Aorta (tissue), 5 donors: ENCODE measurements at regions not wholly inside any gene's neighbourhood (a gene's known extent, or its start where the extent isn't known, plus 50 kb on each side); places are given as distances from the start of the nearest gene placed in this dataset.

Experiments used
- ATAC-seq: fragments of 200-7000 bp; cut with Tn5 transposase; one replicate; pipeline ENCODE4 v1.9.1; 2022; ENCODE audit warnings: moderate library complexity; ENCODE audit not compliant: low FRiP score
- DNase-seq, 2 donors: peaks; one replicate each; pipeline ENCODE4 v3.0.0-alpha.2; 2020
- H3K27ac ChIP-seq, 2 donors: one replicate each; pipeline ENCODE4 v1.5.1; 2013; ENCODE audit warnings: low read length in 2 of 2, mild to moderate bottlenecking in 2 of 2, moderate library complexity in 2 of 2, control low read depth in 1 of 2, inconsistent platforms in 1 of 2, low read depth in 1 of 2
- H3K27me3 ChIP-seq, 2 donors: one replicate each; pipeline ENCODE4 v1.6.1; 2013; ENCODE audit warnings: control low read depth in 1 of 2, low read length in 1 of 2, mild to moderate bottlenecking in 1 of 2, moderate library complexity in 1 of 2; ENCODE audit not compliant: insufficient read depth in 2 of 2, control insufficient read depth in 1 of 2
- H3K36me3 ChIP-seq, 2 donors: one replicate each; pipeline ENCODE4 v1.6.1; 2013; ENCODE audit warnings: control low read depth in 1 of 2, low read length in 1 of 2, mild to moderate bottlenecking in 1 of 2; ENCODE audit not compliant: insufficient read depth in 2 of 2, control insufficient read depth in 1 of 2
- H3K4me1 ChIP-seq, 2 donors: one replicate each; pipeline ENCODE4 v1.6.1; 2013; ENCODE audit warnings: low read length in 2 of 2, control low read depth in 1 of 2, mild to moderate bottlenecking in 1 of 2, moderate library complexity in 1 of 2; ENCODE audit not compliant: insufficient read depth in 2 of 2, control insufficient read depth in 1 of 2
- H3K4me3 ChIP-seq, 2 donors: one replicate each; pipeline ENCODE4 v1.5.1; 2013; ENCODE audit warnings: low read length in 2 of 2, control low read depth in 1 of 2, mild to moderate bottlenecking in 1 of 2
- H3K9me3 ChIP-seq: one replicate; pipeline ENCODE4 v1.6.1; 2013; ENCODE audit warnings: mild to moderate bottlenecking, low read length; ENCODE audit not compliant: control insufficient read depth
- WGBS, 2 donors: extraction: QIAGEN DNeasy Blood & Tissue Kit; methylation state at CpG; one replicate each; pipeline ENCODE4 v1.1.7; 2013; 5-methylcytosine and 5-hydroxymethylcytosine counted together
- intact Hi-C, 2 donors: fragments of 100-400 bp; cut with DNase I; formaldehyde crosslinking; loops; one replicate each; pipeline versions ENCODE4 v1.14.2 to v1.15.0; 2022
- donor health status: healthy with polysubstance abuse.
- donor health status: Bipolar disorder and iron deficiency.
- donor health status: DM: no; HTN: no; CAD: no.
- donor health status: DM: no; HTN: no; CAD: no.
- donor health status: DM: yes; HTN: yes; CAD: no.

DNA sequence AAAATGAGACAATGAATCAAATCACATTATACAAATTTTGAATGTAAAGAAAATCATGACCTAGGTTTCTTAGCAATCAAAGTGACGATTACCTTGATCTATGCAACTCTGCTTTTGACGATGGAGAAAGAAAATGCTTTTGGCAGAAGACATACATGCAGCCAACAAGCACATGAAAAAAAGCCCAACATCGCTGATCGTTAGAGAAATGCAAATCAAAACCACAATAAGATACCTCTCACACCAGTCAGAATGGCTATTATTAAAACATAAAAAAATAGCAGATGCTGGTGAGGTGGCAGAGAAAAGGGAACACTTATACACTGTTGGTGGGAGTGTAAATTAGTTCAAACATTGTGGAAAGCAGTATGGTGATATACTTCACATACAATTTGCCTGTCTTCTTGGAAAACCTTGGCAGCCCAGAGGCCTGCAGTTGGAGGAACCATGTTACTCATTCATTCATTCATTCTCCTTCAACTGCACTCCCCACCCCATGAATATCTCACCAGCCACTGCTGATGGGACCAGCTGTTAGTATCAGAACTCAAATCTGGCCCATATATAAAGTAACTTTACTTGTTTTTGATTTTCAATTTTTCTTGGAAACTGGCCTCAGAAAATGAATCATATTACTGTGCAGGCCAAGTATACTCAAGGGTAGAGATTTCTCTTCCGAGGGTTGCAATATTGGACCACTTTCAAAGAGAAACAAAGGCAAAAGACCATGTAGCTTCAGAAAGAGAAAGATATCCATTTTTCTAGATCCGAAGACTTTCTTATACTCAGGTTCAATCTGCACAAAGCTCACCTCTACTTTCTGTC is 358.6 kb upstream of the ARHGEF26 start:
- Histone ChIP-seq H3K9me3 (no peaks in the 10 kb centered on the region), H3K4me1 (peaks cover 0 to 1% of the 10 kb centered on the region in 2 donors), H3K27me3 (no peaks in the 10 kb centered on the region), H3K36me3 (no peaks in the 10 kb centered on the region), H3K27ac (no peak overlapping the region), H3K4me3 (no peak overlapping the region)
- ATAC-seq (no peak), DNase-seq (no peak)
- intact Hi-C loops: loop anchor here in 1 of 2 donors (10.0 kb wide), 1 partner anchor 718 kb away; no protein-coding TSS in a partner anchor
- 51 to 59% methylated on average over 6 of the region's 6 CpGs for WGBS, 2 donors

DNA sequence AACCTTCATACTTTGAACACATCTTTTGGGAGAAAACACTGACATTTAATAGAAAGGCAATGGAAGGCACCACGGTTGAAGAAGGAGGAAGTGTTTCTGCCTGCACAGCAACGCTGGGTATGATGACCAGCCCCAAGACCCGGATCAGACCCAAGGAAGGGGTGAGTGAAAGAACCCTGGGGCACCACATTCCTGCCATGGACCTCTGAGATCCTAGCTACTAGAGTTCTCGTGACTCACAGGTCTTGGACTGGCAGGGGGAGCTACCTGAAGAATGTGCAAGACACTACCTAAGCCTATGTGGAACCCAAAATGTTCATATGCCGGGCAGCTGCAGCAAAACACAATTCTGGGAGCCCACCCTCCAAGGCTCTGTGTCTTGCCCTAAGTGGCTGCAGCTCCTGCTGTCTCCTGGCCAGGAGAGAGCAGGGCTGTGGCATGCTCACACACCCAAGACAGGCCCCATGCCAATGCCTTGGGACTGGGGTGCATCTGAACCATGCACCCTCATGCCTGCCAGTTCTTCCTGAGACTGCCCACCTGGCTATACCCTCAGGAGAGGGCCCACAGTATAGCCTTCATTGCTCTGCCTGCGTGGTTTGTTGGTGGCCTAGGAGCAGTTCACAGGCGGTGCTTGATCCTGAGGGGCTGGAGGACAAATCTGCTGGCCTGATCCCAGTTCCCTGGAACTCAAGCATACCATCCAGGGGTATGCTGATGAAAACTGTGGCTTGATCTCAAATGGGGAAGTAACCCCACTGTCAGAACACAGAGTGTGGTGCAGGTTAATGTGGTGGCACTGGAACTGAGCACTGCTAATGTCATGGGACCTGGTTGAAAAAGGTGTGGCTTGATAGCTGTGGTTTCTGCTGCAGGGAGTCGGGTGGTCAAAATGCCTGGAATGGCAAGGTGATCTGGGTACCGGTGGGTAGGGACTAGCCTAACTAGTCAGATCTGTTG is 353.3 kb upstream of the ARHGEF26 start:
- Histone ChIP-seq H3K4me1 (peaks cover 0 to 1% of the 10 kb centered on the region in 2 donors), H3K36me3 (no peaks in the 10 kb centered on the region), H3K4me3 (no peak overlapping the region), H3K27ac (no peak overlapping the region), H3K9me3 (no peaks in the 10 kb centered on the region), H3K27me3 (no peaks in the 10 kb centered on the region)
- DNase-seq: no peak
- intact Hi-C loops: loop anchor here in 1 of 2 donors (10.0 kb wide), 1 partner anchor 723 kb away; no protein-coding TSS in a partner anchor
- ATAC-seq: peak; percentile 48
- 82 to 94% methylated on average over 9 of the region's 9 CpGs for WGBS, 2 donors

DNA sequence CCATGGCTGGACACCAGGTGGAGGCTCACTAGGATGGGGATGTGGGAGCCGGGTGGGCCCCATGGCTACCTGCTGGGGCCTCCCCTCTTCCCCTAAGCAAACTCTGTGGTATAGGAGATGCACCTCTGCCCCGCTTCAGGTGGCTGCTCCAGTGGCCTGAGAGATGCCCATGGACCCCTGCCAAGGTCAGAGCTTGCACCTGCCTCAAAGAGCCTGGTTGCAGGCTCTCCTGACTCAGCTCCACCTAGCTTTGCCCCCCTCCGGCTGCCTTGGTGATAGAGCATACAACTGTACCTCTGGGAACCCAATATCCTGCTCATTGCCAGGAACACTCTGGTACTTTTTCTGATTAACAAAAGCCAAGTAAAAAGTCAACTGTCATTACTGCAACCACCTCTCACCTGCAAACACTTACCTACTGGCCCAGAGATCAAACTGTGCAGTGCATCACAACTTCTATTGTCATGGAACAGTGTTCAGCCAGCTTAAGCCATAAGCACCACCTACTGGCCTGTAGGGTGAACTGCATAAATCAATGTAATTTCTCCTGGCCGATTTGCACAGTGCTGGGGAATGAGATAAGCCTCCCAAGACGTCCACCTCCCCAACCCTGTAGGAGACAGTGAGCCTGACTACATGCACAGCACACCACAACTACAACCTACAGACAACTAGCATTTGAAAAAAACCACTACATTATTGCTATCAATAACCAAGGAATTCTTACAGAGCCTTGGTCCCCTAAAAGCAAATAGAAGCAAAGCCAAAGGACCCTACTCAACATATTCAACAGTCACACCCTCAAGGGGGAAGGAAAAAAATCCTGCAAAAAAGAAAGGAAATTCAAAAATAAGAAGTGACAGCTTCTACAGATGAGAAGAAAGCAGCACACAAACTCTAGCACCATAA is 352.4 kb upstream of the ARHGEF26 start:
- DNase-seq (no peak), ATAC-seq (peak; percentile 88)
- H3K27me3 ChIP-seq: no peaks in the 10 kb centered on the region
- no peak overlapping the region for H3K4me3 ChIP-seq
- H3K36me3 ChIP-seq: no peaks in the 10 kb centered on the region
- no peaks in the 10 kb centered on the region for H3K9me3 ChIP-seq
- no peak overlapping the region for H3K27ac ChIP-seq
- intact Hi-C loops: loop anchor here in 1 of 2 donors (10.0 kb wide), 1 partner anchor 724 kb away; no protein-coding TSS in a partner anchor
- WGBS, 2 donors: 43 to 52% methylated on average over 5 of the region's 5 CpGs
- H3K4me1 ChIP-seq: no peaks in the 10 kb centered on the region

DNA sequence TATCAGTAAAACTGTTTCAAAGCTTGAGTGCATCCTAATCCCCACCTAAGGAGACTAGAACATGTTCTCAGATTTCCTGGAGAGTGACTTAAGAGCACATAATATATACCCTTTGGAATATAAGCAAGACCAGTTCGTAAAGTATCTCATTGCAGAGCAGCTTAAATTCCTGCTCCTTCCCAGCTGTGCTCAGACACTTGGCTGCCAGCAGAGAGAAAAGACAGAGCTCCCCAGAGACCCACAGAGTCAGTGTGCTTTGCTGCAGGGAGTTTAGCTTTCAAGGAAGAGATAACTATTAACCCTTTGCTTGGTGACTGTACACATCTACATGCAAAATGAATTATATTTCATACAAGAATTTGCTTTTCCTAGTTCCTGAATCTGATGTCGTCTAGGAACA is 338.1 kb upstream of the ARHGEF26 start:
- H3K27me3 ChIP-seq: no peaks in the 10 kb centered on the region
- H3K4me1 ChIP-seq: no peaks in the 10 kb centered on the region
- intact Hi-C loops: no loop called here
- H3K27ac ChIP-seq: no peak overlapping the region
- no peak for DNase-seq
- no peak for ATAC-seq
- no peaks in the 10 kb centered on the region for H3K9me3 ChIP-seq
- H3K36me3 ChIP-seq: no peaks in the 10 kb centered on the region
- 29 to 31% methylated on average over 2 of the region's 2 CpGs for WGBS, 2 donors
- H3K4me3 ChIP-seq: no peak overlapping the region

DNA sequence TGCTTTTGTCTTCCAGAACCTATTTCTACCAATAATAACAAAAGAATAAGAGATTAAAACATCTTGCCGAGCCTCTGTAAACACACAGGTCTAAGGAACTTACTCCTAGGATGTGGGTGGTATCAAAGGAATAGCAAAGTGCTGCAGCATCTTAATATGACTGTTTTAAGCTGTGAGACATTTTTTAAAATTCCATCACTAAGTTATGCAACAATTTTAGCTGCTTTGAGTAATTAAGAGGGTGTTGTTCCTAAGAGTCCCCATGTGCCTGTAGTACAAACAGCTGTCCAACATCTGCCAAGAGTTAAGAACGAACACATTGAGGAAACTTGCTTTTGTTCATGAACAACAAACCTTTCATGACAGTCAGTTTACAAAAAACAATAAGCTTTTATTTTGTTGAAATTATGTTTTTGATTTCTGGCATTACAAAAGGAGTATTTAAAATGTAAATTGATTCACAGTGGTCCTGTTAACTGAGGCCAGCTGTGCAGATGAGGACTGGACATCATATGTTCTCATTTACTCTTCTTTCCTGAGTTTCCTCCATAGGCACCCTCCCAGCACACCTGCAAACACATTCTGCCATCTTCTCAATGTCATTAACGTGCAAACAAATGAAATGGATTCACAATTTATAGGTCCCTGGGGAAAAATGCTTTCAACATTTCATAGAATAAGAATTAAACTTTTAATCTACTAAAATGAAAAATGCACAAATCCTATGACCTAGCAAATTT is 337.3 kb upstream of the ARHGEF26 start:
- no peak overlapping the region for H3K4me3 ChIP-seq
- no peaks in the 10 kb centered on the region for H3K9me3 ChIP-seq
- no peaks in the 10 kb centered on the region for H3K27me3 ChIP-seq
- no peak overlapping the region for H3K27ac ChIP-seq
- no peaks in the 10 kb centered on the region for H3K4me1 ChIP-seq
- DNase-seq (no peak), ATAC-seq (no peak)
- 43 to 60% methylated on average over 3 of the region's 3 CpGs for WGBS, 2 donors
- no peaks in the 10 kb centered on the region for H3K36me3 ChIP-seq
- intact Hi-C loops: no loop called here

DNA sequence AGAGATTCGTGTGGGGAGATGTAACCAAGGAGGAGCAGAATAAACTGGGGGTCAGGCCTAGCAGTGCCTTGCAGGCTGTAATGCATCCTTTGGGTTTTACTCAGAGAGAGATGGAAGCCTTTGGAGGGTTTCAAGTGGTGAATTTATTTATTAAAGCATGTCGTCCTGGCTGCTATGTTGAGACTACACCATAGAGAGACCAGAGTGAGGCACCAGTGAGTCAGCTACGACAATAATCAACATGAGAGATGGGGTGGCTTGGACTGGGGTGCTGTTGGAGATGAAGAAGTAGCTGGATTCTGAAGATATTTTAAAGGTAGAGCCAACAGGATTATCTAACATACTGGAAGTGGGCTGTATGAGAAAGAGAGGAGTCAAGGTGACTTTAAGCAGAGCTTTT is 335.3 kb upstream of the ARHGEF26 start:
- H3K27me3 ChIP-seq: no peaks in the 10 kb centered on the region
- H3K36me3 ChIP-seq: no peaks in the 10 kb centered on the region
- intact Hi-C loops: no loop called here
- ATAC-seq: no peak
- no peak overlapping the region for H3K27ac ChIP-seq
- WGBS, 2 donors: 82 to 87% methylated on average over 3 of the region's 3 CpGs
- H3K9me3 ChIP-seq: no peaks in the 10 kb centered on the region
- no peak overlapping the region for H3K4me3 ChIP-seq
- no peaks in the 10 kb centered on the region for H3K4me1 ChIP-seq
- no peak for DNase-seq

DNA sequence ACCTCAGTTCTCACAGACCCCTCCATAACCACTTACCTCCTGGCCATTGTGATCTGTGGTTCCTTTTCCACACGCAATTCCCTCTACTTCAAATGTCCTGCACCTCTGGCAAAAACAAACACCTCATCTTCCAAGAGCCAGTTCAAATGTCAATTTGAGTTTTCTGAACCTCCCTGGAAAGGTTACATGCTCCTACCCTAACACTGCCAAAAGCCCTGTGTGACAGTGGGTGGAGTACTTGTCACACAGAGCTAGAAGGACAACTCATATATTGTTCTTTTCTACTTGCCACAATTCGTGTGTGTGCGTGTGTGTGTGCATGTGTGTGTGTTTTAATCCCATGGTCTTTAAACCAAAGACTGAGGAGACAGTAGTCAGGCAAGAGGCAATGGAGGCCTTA is 331.8 kb upstream of the ARHGEF26 start:
- no peaks in the 10 kb centered on the region for H3K27me3 ChIP-seq
- intact Hi-C loops: no loop called here
- no peaks in the 10 kb centered on the region for H3K36me3 ChIP-seq
- H3K9me3 ChIP-seq: no peaks in the 10 kb centered on the region
- ATAC-seq: no peak
- H3K27ac ChIP-seq: no peak overlapping the region
- no peak for DNase-seq
- no peak overlapping the region for H3K4me3 ChIP-seq
- 75 to 78% methylated on average over 3 of the region's 3 CpGs for WGBS, 2 donors
- H3K4me1 ChIP-seq: no peaks in the 10 kb centered on the region
